NCI-H1930 (cell line): ENCODE measurements at regions not wholly inside any gene's neighbourhood (a gene's known extent, or its start where the extent isn't known, plus 50 kb on each side); places are given as distances from the start of the nearest gene placed in this dataset.

ENCODE experiments used
- DNase-seq, 2 experiments: peaks; one replicate each; lab custom pipeline; 2025; lab: John Stamatoyannopoulos, UW

GRCh38 chr4:147054228-147054872 is 108.7 kb upstream of the TTC29 start:
- peak; percentile 34 to 54 for DNase-seq

DNA sequence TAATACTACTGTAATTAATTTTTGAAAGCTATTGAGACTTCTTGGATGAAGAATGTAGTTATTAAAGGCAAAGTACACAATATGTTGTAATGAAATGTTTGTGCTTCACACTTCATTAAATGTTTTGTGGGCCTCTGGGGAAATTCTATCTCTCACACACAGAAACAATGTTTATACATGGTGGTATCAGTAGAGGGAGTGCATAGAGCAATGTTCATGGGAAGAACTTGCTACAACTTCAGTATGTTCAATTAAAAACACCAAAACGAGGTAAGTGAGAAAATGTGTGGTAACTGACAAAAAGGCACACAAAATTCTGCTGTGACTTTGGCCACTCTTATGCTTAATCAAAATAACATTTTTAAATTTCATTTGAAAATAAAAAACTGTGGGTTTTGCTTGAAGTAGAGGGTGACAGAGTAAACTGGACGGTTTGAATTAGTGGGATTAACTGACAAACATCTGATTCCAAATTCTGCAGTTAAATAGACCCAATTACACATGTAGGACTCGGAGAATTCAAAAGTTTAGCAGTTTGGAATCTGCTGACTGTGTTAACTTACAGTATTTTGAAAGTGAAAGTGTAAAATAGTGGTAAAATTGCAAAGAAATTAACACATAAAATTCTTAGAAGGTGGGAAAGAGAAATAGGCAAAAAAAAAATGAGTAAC is 111.4 kb upstream of the TTC29 start:
- no peak for DNase-seq

GRCh38 chr4:147057611-147058190 is 112.0 kb upstream of the TTC29 start:
- no peak for DNase-seq

GRCh38 chr4:147059064-147059731 is 113.5 kb upstream of the TTC29 start:
- no peak for DNase-seq

DNA sequence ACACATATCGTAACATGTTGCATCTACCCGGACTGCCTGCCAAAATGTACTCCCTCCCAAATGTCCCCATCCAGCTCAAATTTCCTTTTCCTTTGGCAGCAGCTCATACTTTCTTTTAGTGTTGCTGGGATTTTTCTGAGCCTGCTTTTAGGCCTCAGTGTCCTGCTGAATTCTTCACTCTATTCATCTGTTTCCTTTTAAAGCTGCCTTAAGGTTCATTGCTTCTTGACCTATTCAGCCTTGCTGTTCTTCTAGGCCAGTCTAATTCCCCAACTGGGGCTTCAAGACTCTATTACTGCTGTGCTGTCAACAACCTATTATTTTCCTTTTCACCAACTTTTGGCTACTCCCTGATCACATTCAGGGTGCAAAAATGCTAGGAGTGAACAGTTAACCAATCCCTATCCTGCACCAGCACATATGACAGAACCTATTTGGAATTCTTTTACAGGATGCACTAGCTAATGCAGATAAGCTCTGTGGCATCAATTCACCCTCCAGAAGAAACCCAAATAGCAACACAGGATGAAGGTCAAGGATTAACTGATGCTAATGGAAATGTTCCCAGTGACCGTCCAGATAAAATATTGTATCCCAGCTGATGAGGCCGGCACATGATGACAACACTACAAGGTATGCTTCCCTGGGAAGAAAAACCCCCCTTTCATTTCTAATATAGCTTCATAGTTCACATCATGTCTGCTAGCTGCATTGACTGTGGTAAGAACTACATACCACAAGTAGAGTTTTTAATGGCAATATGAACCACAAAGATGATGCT is 114.7 kb upstream of the TTC29 start:
- DNase-seq, result no peak

- no peak for DNase-seq
Observed at GRCh38 chr4:147064856-147065255, 119.2 kb upstream of the TTC29 start.

DNA sequence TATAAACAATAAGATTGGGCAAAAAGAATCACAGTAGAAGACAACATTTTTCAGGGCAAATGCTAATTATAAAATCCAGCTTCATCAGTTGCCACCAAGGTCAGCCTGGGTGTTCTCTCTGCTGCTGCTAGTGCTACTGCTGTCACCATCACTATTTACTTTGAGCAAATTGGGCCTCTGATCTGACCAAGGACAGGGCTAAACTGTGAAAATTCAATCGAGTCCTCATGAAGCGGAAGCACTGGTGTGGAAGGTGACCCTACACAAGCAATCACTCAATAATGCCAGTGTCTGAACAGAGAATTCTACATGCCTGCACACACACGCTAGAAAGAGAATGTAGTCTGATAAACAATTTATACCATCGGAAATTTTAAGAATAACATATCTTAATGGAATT is 122.9 kb upstream of the TTC29 start:
- DNase-seq, result no peak

DNA sequence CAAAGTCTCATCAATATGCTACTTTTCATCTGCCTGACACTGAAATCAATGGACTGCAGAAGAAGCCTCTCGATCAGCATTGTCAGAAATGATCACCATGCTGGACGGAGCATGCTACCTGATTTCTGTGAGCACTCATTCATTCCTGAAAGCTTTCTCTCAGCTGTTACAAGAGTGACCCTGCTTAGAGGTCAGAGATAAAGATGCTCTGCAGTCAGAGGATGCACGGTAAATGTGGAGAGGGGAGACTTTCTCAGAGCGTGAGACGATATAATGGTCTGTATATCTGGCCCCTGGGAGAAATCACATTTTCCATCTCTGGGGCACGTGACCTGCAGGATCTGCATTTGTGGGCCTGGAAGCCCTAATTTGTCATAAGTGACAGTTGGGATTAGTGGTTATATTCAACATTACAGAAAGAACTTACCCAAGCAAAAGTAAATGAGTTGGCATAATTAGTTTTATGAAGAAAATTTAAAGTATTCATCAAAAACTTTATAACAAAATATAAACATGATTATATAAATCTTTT is 125.6 kb upstream of the TTC29 start:
- DNase-seq, result no peak

GRCh38 chr4:147076179-147076578 is 130.5 kb upstream of the TTC29 start:
- DNase-seq, result no peak

GRCh38 chr4:147076728-147077127 is 131.1 kb upstream of the TTC29 start:
- DNase-seq, result no peak

GRCh38 chr4:147078362-147078761 is 132.7 kb upstream of the TTC29 start:
- no peak for DNase-seq

- DNase-seq, result no peak
Observed at GRCh38 chr4:147078875-147079658, 133.4 kb upstream of the TTC29 start.

DNA sequence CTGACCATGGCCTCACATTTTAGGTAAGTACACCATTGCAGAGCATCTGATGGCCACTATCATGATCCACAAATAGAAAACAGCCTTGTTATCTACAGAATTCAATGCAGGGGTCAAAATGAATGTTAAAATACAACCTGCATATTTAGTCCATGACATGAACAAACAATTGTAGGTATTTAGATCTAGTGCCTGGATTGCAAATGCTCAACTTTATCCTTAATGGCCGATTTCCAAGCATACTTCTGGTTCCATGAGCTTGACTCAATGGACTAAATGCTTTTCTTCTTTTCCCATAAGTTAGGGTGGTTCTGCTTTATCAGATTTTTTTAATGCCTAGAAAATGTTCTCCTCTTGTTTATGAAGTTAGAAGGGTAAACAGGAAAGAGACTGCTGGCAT is 139.2 kb upstream of the TTC29 start:
- no peak for DNase-seq

DNA sequence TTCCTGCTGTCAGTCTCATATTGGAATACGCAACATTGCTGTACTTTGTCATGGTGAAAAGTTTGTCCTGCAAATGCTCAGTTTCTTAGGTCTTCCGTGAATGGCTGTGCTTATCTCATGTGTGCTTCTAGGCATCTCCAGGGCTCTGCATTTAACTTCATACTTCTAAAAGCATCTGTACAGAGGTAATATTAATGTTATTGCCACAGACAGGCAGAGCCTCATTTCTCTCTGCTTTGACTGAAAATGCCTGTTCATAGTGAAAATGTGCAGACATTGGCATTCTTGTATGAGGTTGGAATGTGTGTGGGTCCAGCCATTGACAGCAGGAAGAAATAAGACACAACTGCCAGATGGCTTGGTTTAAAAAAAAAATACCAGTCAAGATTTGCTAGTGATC is 140.1 kb upstream of the TTC29 start:
- DNase-seq, result no peak

DNA sequence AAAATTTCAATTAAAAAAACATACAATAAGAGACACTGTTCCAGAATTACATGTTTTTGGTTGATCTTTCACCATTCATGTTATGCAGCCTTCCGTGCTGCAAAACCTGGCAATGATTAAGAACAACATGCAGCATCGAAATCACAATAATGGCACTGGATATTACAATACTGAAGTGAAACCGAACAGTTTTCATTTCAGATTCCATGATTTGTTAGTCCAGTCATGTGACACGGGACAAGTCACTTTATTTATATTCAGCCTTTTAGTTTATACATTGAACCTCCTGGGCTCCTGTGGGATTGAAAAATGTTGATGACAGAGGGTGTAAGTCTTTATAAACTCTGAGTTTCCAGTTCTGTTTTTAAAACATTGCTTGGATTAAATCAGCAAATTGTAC is 142.5 kb upstream of the TTC29 start:
- DNase-seq, result no peak

- no peak for DNase-seq
Observed at GRCh38 chr4:147090486-147090885, 144.8 kb upstream of the TTC29 start.

DNA sequence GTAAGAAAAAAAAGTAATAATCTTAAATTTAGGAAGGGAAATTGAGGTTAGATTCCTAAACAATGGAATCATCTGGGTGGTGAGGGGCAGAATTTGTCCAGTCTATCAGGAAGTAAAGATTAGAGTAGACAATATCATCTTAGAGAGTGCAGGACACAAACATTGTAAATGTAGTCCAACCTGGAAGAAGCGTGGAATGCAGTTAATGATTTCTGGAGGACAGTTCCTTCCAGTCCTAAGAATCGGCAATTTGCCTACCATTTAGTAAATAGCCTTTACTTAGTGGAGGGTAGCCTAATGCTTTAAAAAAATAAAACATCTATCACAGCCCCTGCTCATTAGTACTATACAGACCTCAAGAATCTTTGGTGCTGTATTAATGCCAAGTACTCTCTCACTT is 147.5 kb upstream of the TTC29 start:
- no peak for DNase-seq

DNA sequence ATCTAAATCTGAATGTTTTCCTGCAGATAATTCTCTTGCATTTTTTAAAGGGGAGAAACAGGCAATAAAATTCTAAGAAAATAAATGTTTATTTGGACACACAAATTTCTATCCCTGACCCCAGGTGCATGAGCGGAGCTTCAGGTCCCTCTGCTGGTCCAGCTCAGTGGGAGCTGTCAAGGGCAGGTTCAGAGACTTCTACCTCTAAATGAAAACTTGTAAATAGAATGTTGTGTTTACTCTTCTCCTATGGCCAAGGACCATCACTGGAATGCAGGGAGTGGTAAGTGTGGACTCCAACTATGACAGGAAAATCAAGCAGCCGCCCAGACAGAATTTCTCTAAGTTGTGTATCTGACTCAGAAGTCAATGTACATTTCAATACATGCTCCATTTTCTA is 148.6 kb upstream of the TTC29 start:
- DNase-seq, result no peak

DNA sequence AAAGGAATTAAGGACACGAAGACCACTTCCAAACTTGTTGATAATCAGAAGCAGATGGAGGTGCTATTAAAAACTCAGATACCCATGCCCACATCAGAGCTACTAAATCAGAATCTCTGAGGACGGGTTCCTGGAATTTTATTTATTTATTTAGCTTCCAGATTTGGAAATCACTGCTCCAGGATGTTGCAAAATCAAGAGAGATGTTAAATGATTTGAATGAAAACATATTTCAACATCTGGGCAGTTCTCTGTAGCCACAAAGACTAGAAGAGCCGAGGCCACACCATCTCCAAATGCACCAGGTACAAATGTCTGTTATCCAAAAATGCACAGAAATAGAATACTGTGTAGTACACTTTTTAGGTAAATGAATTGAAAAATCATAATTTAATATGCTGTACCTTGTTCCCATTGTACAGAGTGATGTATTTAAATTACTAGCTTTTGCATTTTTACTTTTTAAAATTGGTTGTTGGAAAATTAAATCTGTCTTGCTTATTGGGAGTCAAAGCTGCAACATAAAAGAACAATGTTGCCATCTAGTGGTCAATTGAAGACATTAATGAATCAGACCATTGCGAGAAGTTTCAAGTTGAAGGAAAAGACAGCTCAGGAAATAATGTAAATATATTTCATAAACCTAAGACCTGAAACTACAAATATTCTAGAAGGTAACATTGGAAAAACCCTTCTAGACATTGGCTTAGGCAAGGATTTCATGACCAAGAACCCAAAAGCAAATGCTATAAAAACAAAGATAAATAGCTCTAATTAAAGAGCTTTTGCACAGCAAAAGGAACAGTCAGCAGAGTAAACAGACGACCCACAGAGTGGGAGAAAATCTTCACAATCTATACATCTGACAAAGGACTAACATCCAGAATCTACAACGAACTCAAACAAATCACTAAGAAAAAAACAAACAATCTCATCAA is 151.3 kb upstream of the TTC29 start:
- peak; percentile 15 to 34 for DNase-seq

GRCh38 chr4:147101678-147102077 is 156.0 kb upstream of the TTC29 start:
- DNase-seq, result no peak
